ENCODE measurements at regions not wholly inside any gene's neighbourhood (a gene's known extent, or its start where the extent isn't known, plus 50 kb on each side); places are given as distances from the start of the nearest gene placed in this dataset.

- TF ChIP-seq EZH2 (IDR thresholded peaks at IDR 0.05; ENCODE audit: low read length, missing control alignments), result no peak
- no peak for TF ChIP-seq CTCF (conservative IDR thresholded peaks at IDR 0.05 in 1 of 2, IDR thresholded peaks at IDR 0.05 in 1 of 2; ENCODE audit: low read depth in 1 of 2, low read length in 2 of 2)
Measured at GRCh38 chr3:159418571-159419526, 569.8 kb upstream of the IL12A start.
